ENCODE measurements at regions not wholly inside any gene's neighbourhood (a gene's known extent, or its start where the extent isn't known, plus 50 kb on each side); places are given as distances from the start of the nearest gene placed in this dataset.

DNA sequence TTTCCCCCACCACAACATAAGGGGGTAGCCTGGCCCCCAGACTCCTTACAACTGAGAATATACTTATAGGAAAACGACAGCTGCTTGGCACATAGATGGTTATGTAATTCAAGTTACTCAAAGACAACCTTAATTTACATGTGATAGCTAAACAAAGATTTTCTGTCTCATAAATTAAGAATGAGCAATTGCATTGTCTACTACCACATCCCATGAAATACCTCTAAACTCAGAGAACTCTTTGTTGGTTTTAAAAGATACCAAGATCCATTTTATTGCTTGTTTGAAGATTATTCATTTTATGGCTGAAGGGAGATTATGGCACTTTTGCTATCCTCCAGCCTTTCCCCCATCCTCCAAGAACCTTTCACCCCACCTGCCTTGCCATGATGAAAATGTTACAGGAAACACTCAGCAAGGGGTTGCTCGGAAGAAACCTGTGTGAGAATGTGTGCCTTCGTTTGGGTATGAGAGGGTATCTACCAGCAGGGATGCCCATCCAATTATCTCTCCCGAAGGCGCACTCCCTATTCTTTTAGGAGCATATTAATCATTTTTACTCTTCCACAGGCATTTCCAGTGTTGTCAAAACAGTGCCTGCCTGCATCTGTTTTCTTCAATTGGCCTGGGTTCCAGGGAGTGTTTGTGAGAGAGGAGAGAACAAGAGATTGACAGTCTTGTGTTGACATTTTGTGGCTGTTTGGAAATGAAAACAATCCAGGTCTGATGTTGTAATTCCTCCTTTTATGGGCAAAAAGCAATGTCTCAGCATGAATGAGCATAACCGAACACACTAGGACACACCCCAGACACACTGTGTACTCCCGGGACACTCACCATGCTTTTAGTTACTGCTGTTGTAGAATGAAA, 208.0 kb upstream of the ANKRD55 start:
- intact Hi-C loops (cut with micrococcal nuclease) = no loop called here

DNA sequence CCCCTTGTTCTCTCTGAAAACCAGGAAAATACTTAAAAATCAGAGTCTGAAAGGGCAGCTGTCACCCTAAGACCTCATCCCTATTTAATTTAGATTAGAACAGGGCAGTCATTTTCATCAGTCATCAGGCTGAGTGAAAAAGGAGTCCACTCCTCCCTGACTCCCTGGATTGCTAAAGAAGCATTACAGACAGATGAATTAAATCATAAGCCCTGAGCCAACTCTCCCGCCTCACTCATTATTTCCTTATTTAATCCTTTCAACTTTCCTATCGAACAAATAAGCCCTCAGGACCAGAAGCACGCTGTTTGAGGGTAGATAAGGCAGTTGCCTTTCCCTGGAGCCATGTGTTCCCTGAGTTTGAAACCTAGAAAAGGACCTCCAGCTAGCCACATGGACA, 201.9 kb upstream of the ANKRD55 start:
- intact Hi-C loops (cut with micrococcal nuclease) = no loop called here

DNA sequence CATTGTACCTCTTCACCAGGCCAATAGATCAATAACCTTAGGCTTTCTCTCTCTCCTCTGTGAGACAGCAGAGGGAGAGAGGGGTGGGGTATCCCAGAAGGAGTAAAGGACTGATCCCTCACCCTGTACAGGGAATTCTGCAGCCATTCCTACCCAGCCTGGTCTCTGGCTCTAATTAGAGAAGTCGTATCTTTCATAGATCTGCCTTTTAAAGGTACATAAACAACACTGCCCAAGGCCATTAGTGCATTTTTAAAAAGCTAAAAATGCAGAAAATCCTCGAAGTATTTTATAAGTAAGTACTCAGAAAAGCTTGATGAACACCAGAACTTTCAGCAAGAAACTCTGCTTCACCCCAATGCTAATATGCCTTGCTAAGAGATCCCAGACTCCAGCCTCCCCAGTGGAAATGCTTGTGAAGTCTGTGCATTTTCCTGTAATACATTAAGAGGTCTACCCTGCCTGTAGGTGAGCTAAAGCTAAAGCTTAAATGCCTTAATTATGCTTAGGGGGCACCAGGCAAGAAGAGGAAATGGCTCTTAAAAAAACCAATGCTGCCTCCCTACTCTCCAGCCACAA, 200.0 kb upstream of the ANKRD55 start:
- intact Hi-C loops (cut with micrococcal nuclease) = no loop called here

GRCh38 chr5:56432321-56432720, 199.2 kb upstream of the ANKRD55 start:
- intact Hi-C loops (cut with micrococcal nuclease) = no loop called here

DNA sequence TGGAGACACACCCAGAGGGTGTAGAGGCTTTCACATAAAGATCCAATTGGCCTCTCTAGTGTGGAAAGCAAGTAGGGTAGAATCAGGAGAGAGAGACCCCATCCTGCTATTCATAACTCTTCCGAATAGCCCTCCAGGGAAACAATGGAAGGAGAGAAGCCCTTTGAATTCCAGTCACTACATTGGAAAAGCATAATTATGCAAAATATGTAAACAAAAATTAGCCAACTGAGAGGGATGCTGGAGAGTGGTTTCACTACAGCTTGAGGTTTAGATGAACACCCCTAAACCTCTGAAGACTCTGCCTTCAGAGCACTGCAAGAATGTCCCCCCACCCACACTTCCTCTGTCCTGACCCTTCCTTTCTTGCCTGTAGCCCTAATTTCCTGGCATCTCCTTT, 197.3 kb upstream of the ANKRD55 start:
- intact Hi-C loops (cut with micrococcal nuclease) = no loop called here

- intact Hi-C loops (cut with micrococcal nuclease) = no loop called here
Observed at GRCh38 chr5:56429110-56429561, 196.0 kb upstream of the ANKRD55 start.

DNA sequence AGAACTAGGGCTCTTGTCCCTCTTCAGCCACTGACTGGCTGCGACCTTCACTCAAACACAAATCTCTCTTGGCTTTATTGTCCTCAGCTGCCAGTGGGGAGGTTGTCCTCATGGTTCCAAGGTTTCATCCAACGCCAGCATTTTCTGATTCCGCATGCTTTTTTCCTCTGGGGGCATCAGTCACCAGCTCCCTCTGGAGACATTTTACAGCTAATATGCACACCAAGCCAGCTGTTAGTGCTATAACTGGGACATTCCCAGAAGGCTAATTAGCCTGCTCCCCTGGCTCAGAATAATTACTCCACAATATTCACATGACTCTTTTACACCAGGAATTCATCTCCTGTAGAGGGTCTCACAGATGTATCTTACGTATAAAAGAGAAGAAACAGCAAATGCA, 193.6 kb upstream of the ANKRD55 start:
- intact Hi-C loops (cut with micrococcal nuclease) = no loop called here

DNA sequence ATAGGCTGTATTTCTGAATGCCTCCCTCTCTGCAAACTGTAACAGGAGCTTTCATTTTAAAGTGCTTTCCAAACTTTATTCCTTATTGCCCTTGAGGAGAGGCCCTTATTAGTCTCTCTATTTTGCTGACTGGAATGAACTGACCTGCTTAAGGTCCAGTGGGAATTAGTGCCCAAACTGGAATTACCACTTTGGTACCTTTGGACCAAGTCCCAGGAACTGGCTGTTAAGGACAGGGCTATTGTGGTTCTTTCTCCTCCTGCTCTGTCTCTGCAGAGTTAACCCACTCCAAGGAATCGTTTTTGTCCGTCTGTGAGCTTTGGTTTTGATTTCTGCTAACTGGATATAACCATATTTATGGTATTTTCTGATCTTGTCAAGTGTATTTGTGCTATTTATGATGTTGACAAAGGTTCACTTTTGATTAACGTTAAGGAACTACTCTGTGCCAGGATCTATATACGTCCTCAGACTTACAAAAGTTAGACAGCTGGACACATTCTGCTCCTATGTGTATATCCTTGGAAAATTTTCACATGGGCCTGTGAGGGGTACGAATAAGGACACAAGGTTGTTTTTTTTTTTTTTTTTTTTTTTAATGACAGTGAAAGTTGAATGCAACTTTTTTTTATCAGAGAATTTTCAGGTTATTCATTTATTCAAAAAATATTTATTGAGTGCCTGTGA, 189.1 kb upstream of the ANKRD55 start:
- intact Hi-C loops (cut with micrococcal nuclease) = no loop called here

GRCh38 chr5:56421246-56422075, 188.3 kb upstream of the ANKRD55 start:
- intact Hi-C loops (cut with micrococcal nuclease) = no loop called here

DNA sequence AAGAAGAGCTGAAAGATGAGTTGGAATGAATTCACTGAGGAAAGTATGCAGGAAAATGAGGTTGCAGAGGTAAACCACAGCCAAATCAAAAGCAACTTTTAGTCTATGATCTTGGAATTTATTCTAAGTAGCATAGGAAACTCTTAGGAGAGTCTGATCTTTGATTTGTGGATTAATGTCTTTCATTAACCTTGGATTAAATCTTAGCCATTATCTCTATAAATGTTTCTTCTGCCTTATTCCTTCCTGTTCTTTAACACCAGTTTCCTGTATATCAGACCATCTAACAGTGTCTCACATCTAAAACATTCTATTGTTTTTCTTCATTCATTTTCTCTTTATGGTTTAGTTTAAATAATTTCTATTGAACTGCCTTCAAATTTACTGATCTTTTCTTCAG, 187.2 kb upstream of the ANKRD55 start:
- intact Hi-C loops (cut with micrococcal nuclease) = no loop called here

- intact Hi-C loops (cut with micrococcal nuclease) = no loop called here
Observed at GRCh38 chr5:56419667-56420066, 186.5 kb upstream of the ANKRD55 start.

- intact Hi-C loops (cut with micrococcal nuclease) = no loop called here
Observed at GRCh38 chr5:56415356-56415765, 182.2 kb upstream of the ANKRD55 start.

- intact Hi-C loops (cut with micrococcal nuclease) = no loop called here
Observed at GRCh38 chr5:56414066-56414465, 180.9 kb upstream of the ANKRD55 start.

GRCh38 chr5:56413546-56413945, 180.4 kb upstream of the ANKRD55 start:
- intact Hi-C loops (cut with micrococcal nuclease) = no loop called here

DNA sequence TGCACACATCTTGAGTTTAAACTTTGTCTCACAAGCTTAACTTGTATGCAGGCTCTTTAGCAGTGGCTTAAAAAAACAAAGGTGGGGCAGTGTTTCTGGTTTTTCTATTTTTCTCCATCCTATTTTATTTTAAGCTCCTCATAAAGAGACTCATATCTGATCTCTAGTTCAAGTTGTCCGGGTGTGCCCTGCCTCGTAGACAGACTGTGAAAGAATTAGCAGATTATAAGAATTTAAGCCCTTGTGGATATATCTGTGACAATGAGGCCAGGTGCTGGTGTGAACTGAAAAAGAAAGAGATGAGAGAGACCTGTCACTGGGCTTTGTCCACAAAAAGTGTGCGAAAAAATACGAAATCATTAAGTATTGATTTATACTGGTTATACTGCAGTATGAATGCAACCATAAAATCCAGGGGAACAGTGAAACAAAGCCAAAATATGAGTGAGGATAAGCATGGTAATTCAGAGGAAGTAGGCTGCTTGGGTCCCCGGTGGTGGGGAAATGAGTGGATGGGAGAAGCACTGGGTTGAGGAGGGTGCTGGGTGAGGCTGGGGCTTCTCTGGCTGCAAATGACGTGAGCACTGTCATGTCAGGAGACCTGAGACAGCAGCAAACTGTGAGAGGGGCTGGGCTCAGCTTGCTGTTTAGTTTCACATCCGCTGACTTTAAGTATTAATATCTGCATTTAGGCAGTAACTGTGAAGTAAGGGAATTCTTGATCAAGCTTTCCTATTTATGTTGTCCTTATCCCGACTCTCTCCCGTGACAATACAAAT, 179.7 kb upstream of the ANKRD55 start:
- intact Hi-C loops (cut with micrococcal nuclease) = no loop called here

- intact Hi-C loops (cut with micrococcal nuclease) = no loop called here
Observed at GRCh38 chr5:56410696-56411095, 177.6 kb upstream of the ANKRD55 start.

DNA sequence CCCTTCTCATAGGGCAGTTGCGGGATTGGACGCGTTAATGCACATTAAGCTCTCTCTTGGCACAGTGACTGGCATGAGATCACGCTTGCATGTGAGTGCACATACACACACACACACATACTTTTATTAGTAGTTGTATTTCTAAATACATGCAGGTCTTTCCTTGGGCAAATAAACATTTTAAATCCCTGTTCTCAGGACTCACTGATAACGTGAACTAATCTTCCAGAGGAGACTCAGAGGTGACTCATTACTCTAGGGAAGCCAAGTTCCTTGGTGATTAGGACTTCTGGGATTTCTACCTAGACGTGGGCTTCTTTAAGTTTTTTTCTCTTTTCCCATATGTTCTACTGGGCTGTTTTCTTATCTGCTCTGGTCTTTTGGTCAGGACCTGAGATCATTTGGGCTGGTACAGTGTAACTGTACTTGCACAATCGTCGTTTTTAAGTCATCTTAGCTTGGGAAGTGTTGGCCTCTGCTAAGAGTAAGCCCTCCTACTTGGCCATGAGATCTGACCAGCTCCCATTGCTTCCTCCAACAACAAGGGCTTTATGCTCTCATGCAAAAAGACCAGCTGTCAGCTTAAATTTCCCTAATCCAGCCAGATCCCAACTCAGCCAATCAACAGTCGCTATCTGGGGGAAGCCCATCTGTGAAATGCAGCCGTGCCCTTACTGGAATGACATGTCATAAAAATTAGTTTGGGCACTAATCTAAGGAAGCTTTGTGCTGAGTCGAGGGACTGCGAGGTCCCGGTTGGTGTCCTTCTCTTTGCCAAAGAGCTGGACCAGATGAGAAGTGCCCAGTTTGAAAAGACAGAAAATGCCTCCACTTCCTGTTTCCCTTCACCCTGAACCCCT, 176.4 kb upstream of the ANKRD55 start:
- intact Hi-C loops (cut with micrococcal nuclease) = no loop called here

DNA sequence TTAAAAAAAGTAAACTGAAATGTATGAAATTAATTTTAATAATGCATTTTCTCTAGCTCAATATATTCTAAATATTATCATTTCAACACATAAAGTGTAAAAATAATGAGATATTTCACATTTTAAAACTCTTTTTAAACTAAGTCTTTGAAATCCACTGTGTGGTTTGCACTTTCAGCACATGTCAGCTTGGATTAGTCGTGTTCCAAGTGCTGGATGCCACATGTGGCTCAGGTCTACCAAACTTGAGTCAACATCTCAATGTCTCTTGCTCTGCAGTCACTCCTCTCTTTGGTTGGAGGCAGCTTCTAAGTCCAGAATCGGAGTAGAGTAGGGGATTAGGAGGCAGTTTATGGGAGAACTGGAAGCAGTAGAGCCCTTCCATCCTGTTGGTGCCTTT, 173.7 kb upstream of the ANKRD55 start:
- intact Hi-C loops (cut with micrococcal nuclease) = no loop called here

- intact Hi-C loops (cut with micrococcal nuclease) = no loop called here
Observed at GRCh38 chr5:56406221-56406620, 173.1 kb upstream of the ANKRD55 start.
